Frontal cortex (tissue), 3 donors: ENCODE measurements at regions not wholly inside any gene's neighbourhood (a gene's known extent, or its start where the extent isn't known, plus 50 kb on each side); places are given as distances from the start of the nearest gene placed in this dataset.
"Not testable (repeated sequence)": the region's sequence is repeated elsewhere in the genome, so short reads cannot be mapped to it uniquely, and the experiment has no call there.

Experiments used
- DNase-seq, 2 donors: peaks; one replicate each; pipeline ENCODE4 v3.0.0; 2012; ENCODE audit warnings: low spot score in 2 of 2
- FAIRE-seq: peaks from 2 replicates; lab custom pipeline; 2012; peaks lifted over from hg19 to GRCh38; lab: Jason Lieb, UNC
- donor health status: control.
- donor health status: control.
- donor health status: control.

- FAIRE-seq (no peak), DNase-seq (no peak)
Measured at GRCh38 chr9:78437296-78437695, 140.4 kb downstream of the PSAT1 start.

DNA sequence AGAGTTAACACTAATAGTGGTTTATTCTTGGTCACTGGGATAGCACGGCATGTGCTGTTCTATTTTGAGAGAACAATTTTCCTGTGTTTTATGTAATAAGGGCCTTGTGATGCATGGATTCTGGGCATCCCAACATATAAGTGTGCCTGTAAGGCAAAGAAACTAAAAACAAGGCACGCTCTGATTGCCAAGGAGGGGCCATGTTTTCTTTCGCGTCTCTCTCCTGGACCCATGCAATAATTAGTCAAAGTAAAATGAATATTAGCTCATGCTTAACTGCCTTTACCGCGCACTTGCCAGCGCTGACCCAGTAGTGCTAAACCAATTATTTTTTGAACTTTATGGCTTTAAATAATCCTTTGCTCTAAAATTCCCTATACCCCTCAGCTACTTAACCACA is 140.9 kb downstream of the PSAT1 start:
- FAIRE-seq (no peak), DNase-seq (no peak)

DNA sequence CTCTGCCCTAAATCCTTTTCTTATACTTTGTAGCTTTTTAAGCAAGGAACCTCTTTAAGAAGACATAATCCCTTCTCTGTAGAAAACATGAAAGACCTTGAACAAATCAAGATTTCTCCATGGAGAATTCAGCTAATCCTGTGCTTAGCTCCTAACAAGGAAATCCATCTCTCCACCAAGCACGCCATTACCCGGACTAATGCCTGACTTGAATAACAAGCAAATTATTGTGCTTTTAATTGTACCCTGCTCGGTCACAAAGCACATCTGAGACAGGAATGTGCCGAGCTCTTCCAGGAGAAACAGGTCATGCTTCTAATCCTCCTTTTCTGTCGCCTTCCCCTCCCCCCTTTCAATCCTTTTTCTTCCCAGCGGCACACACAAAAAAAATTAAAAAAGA is 141.3 kb downstream of the PSAT1 start:
- DNase-seq (no peak), FAIRE-seq (no peak)

DNA sequence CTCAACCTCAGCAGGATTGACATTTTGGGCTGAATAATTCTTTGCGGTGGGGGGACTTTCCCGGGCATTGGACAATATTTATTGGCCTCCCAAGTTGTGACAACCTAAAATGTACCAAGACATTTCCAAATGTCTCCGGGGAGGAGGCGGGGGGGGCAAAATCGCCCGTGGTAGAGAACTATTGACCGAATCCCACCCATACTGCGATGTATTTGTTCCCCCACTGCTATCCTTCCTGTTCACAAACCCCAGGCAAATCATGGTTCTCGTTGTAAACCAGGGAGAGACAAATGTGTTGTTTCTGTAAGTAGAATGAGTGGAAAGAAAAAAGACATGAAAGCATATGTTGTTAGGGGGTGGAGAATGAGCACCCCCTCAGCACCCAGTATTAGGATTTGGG is 141.9 kb downstream of the PSAT1 start:
- FAIRE-seq (no peak), DNase-seq (no peak)

DNA sequence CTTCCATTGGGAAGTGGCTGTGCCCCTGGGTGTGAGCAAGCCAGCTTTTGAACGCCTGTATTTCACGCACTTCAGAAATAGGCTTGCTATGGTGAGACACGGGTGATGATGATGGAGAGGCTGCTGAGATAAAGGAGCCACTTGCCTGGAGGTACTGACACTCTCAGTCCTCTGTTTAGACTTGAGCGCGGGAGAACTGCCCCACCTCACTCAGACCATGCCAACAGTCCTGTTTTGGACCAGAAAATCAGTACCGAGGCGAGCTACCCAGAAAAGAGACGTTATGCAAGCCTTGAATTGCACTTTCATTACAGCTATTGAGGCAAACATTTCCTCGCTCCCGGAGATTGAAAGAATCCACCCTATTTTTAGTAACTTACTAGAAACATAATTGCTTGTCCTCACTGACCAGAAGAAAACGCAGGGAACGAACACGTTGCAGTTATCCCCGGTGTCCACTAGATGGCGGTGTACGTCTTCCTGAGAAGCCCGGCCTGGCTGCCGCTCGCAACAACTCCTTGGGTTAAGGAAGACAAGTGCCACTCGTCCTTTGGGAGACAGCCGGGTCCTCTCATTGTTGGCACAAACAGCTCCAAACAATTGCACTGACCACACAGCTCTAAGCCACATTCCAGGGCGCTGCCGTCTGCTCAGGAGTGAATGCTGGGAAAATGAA is 142.4 kb downstream of the PSAT1 start:
- DNase-seq (peak; percentile 76 to 84), FAIRE-seq (peak; percentile 3)

GRCh38 chr9:78439866-78440830 is 143.2 kb downstream of the PSAT1 start:
- FAIRE-seq (no peak), DNase-seq (no peak)

DNA sequence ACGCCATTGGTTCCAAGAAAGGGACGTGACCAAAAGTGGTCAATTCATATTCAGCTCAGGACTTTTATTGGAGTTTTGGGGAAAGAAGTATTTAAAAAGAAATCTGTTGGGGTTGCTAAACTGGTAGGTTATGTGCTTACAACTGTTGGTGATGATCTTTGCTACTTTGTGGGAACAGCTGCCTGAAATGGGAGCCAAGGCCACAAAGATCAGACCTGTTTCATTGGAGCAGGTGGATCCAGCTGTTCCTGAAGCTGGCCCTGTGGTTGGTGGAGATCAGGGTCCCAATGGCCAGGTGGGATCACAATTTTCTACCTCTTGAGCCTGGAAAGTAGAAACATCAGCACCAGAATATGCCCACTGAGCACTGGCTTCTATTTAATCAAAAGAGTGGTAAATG is 144.5 kb downstream of the PSAT1 start:
- no peak for DNase-seq
- no peak for FAIRE-seq

DNA sequence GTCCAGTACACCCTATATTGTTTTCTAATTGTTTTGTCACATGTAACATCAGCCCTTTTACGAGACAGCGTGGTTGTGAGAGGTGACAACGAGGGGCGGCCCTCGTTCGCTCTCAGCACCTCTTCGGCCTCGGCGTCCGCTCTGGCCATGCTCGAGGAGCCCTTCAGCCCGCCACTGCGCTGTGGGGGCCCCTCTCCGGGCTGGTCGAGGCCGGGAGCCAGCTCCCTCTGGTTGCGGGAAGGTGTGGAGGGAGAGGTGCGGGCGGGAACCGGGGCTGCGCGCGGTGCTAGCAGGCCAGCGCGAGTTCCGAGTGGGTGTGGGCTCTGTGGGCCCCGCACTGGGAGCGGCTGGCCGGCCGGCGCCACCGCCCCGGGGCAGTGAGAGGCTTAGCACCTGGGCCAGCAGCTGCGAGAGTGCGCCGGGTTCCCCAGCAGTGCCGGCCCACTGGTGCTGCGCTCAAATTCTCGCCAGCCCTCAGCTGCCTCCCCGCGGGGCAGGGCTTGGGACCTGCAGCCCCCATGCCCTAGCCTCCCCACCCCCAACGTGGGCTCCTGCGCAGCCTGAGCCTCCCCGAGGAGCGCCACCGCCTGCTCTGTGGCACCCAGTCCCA is 145.0 kb downstream of the PSAT1 start:
- DNase-seq (no peak), FAIRE-seq (no peak)

- not testable (repeated sequence) for DNase-seq, FAIRE-seq
Measured at GRCh38 chr9:78442577-78442976, 145.7 kb downstream of the PSAT1 start.

- DNase-seq (no peak), FAIRE-seq (no peak)
Measured at GRCh38 chr9:78443946-78444345, 147.0 kb downstream of the PSAT1 start.

DNA sequence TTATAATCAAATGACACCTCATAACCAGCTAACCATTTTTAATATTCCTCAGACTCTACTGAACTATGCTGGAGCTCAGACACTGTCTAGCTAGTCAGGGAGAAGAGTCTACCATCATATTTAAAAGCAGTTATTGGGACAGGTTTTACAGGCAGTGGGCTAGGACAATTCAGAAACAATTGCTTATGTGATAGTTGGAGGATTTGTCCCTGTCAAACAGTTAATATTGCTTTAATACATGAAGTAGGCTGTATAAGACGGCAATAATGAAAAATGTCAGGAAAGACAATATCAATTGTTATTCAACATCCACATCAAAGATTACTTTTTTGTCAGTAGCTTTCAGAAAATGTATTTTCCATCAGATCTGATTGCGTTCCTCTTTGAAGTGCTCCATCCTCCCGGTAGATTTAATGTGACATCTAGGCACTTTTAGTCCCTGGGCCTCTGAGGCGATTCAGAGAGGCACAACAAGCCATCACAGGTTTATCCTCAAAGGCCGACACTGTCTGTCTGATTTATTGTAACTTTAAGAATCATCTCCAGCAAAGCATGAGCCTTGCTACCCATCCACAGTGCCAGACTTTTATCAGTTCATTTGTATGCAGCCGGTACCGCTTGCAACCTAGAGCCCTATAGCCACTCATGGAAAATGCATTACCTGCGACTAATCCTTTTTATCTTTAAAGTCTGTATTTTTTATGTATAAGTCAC is 152.2 kb downstream of the PSAT1 start:
- DNase-seq, result no peak
- FAIRE-seq, result no peak

DNA sequence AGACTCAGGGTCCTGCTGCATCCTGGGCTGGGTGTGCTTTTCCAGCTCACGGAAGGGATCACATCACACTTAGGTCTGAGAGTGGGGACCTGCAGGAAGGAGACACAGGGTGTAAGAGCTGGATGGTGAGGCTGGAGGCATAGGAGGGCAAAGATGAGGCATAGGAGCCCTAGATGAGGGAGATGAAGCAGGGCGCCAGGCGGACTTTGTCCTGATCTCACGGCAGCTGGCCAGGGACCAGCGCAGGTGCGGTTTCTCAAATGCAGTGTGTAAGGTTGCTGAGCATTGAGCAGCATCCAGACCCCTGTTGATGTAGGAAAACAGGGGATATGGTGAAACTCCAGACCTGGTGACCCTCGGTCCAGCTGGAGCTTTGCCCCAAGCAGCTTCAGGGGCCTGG is 156.5 kb downstream of the PSAT1 start:
- DNase-seq (no peak), FAIRE-seq (no peak)

DNA sequence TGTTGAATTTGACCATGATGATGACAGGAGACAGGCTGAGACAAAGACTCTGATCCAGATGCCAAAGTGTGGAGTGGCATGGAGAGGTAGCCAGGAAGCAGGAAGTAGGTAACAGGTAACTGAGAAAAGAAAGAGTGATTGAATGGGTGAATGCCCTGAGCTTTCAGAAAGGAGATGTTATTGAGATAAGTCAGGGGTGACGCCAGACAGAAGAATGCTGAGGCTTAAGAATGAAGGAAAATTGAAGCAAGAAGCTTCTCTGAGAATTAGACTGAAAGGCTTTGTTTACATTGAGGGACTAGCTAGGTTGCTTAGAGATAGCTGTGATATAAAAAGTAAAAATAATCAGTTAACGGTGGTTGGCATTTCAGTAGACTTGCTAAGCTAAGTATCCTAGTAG is 165.7 kb downstream of the PSAT1 start:
- FAIRE-seq, result no peak

GRCh38 chr9:78463750-78464149 is 166.8 kb downstream of the PSAT1 start:
- FAIRE-seq (no peak), DNase-seq (no peak)

More for the DNA sequence above, 165.7 kb downstream of the PSAT1 start:
- DNase-seq, result no peak

- DNase-seq, result no peak
- no peak for FAIRE-seq
Measured at GRCh38 chr9:78468231-78468630, 171.3 kb downstream of the PSAT1 start.

- DNase-seq, result no peak
- FAIRE-seq, result no peak
Measured at GRCh38 chr9:78468974-78469576, 172.2 kb downstream of the PSAT1 start.

- no peak for FAIRE-seq
- DNase-seq, result no peak
Measured at GRCh38 chr9:78470216-78470615, 173.3 kb downstream of the PSAT1 start.

GRCh38 chr9:78470741-78471140 is 173.8 kb downstream of the PSAT1 start:
- no peak for FAIRE-seq
- DNase-seq, result no peak

GRCh38 chr9:78472111-78472510 is 175.2 kb downstream of the PSAT1 start:
- DNase-seq, result no peak
- FAIRE-seq, result no peak

GRCh38 chr9:78479441-78479840 is 182.5 kb downstream of the PSAT1 start:
- FAIRE-seq, result no peak
- DNase-seq, result no peak
